ENCODE measurements at regions not wholly inside any gene's neighbourhood (a gene's known extent, or its start where the extent isn't known, plus 50 kb on each side); places are given as distances from the start of the nearest gene placed in this dataset.

DNA sequence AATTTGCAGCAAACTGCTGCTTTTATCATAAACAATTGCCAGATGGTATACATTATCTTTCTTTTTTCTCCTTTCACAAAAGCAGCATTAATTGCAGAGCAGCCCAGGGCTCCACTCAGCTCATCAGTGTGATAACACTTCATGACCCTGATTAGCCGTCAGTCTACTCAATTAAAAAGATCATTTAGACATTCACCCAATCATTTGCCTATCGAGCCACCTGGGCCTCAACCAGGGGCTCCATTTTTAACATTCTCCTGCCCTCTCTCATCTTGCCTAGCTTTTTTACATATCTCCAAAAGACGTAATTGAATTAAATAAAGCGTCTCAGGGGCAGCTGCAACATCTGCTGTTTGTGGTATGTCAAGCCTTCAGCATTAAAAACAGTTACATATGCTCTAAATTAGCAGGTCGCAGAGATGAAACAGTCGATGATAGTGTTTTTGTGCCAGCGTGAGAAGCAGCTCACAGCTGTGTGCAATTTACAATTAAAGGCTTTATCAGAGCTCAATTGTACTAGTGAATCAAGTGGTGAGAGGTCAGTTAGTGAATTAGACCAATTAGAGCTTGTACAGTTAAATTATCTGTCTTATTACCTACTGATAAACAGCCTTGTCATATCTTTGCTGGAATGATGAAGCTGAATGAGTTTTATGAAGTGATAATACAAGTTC, 522.5 kb downstream of the ETV1 start:
- no peak overlapping the region for H3K27ac ChIP-seq
- CTCF ChIA-PET: interaction anchor here (0.8 kb wide), 1 partner anchor 35 kb away, joined by 3 read pairs; no protein-coding TSS in a partner anchor
- POLR2A ChIA-PET (ENCODE audit: low non-redundant PET): no interaction called here
- no peak for DNase-seq (ENCODE audit: low spot score)
- TF ChIP-seq, protein P1, sequence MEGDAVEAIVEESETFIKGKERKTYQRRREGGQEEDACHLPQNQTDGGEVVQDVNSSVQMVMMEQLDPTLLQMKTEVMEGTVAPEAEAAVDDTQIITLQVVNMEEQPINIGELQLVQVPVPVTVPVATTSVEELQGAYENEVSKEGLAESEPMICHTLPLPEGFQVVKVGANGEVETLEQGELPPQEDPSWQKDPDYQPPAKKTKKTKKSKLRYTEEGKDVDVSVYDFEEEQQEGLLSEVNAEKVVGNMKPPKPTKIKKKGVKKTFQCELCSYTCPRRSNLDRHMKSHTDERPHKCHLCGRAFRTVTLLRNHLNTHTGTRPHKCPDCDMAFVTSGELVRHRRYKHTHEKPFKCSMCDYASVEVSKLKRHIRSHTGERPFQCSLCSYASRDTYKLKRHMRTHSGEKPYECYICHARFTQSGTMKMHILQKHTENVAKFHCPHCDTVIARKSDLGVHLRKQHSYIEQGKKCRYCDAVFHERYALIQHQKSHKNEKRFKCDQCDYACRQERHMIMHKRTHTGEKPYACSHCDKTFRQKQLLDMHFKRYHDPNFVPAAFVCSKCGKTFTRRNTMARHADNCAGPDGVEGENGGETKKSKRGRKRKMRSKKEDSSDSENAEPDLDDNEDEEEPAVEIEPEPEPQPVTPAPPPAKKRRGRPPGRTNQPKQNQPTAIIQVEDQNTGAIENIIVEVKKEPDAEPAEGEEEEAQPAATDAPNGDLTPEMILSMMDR (conservative IDR thresholded peaks at IDR 0.05; ENCODE audit: low read depth): no peak

DNA sequence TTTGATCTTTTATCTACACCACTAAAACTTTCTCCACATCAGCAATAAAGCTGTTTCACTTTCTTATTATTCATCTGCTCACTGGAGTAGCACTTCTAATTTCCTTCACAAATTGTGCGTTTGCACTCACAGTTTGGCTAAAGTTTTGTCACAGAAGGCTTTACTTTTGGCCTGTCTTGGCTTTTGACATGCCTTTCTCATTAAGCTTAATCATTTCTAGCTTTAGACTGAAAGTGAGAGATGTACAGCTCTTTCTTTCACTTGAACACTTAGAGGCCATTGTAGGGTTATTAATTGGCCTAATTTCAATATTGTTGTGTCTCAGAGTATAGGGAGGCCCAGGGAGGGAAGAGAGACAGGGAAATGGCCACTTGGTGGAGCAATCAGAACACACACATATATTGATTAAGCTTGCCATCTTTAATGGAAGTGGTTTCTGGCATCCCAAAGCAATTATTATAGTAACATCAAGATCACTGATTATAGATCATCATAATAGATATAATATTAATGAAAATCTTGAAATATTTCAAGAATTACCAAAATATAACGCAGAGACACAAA, 512.5 kb downstream of the ETV1 start:
- DNase-seq (ENCODE audit: low spot score): no peak
- POLR2A ChIA-PET (ENCODE audit: low non-redundant PET): no interaction called here
- H3K27ac ChIP-seq: no peak overlapping the region
- TF ChIP-seq, protein P1 (conservative IDR thresholded peaks at IDR 0.05; ENCODE audit: low read depth): no peak
- CTCF ChIA-PET: no interaction called here

DNA sequence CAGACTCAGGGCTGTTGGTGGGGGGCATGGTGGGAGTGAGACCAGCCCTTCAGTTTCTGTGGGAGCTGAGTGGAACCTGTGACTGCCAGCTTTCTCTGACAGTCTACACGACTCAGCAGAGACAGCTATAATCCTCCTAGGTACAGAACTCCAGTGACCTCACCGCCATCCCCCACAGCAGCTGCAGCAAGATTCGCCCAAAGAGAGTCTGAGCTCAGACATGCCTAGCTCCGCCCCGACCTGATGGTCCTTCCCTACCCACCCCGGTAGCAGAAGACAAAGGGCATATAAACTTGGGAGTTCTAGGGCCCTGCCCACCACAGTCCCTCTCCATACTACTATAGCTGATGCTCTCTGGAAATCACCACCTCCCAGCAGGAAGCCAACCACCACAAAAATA, 500.1 kb downstream of the ETV1 start:
- ChIA-PET POLR2A (ENCODE audit: low non-redundant PET) (no interaction called here), CTCF (no interaction called here)
- no peak for DNase-seq (ENCODE audit: low spot score)
- H3K27ac ChIP-seq: no peak overlapping the region
- TF ChIP-seq, protein P1 (conservative IDR thresholded peaks at IDR 0.05; ENCODE audit: low read depth): no peak

DNA sequence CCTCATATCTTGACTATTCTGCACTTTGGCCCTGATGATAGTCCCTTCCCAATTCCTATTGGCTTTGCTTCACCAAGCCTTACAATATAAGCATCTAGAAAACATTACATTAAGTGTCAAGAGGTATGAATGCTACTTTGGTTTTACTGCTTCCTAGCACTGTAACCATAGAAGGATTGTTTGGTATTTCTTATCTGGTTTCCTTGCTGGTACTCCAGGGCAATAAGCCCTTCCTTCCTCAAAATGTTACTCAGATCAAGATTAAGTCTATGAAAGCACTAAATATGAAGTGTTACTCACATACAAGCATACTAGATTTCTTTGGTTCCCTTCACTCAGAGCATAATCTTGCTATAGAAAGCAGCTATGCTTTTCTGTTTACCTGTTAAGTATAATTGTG, 492.5 kb downstream of the ETV1 start:
- CTCF ChIA-PET: no interaction called here
- no peak for DNase-seq (ENCODE audit: low spot score)
- TF ChIP-seq, protein P1 (conservative IDR thresholded peaks at IDR 0.05; ENCODE audit: low read depth): no peak
- H3K27ac ChIP-seq: no peak overlapping the region
- POLR2A ChIA-PET (ENCODE audit: low non-redundant PET): no interaction called here

DNA sequence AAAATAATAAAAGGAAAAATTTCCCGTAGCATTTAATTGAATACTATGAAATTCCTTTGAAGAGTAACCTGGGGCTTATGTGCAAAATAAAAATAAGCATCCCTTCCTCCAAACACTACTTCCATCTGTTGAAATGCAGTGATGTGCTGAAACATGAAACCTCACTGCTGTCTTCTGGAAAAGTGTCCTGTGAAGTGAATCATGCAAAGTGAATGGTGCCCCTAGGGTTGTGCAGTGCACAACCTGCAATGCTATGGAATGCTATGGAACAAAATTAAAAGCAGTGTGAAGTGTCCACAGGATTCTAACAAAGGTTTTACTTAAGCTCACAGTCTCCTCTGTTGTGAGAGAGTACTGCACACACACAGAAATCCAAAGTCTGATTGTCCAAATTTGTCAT, 480.9 kb downstream of the ETV1 start:
- TF ChIP-seq, protein P1 (conservative IDR thresholded peaks at IDR 0.05; ENCODE audit: low read depth): no peak
- H3K27ac ChIP-seq: no peak overlapping the region
- ChIA-PET CTCF (no interaction called here), POLR2A (ENCODE audit: low non-redundant PET) (no interaction called here)
- no peak for DNase-seq (ENCODE audit: low spot score)

DNA sequence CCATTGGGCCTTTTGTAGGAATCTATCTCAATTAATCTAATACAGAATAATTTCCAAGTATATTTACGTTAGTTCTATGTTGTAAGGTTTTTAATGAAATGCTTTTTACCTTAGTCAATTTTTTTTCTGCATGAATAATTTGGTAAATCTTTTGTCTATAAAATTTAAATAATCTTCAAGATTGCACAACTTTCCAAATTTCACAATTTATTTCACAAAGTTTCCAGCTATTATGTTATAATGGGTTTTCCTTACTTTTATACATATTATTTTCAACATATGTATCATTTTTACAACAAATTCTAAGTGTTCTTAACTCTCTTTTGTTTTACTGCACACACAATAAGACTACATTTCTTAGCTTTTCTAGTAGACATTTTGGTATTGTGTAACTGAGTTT, 470.7 kb downstream of the ETV1 start:
- no peak overlapping the region for H3K27ac ChIP-seq
- POLR2A ChIA-PET (ENCODE audit: low non-redundant PET): no interaction called here
- TF ChIP-seq, protein P1 (conservative IDR thresholded peaks at IDR 0.05; ENCODE audit: low read depth): no peak
- CTCF ChIA-PET: no interaction called here
- no peak for DNase-seq (ENCODE audit: low spot score)

Data from RWPE1 (cell line).